PFSK-1 (cell line): ENCODE measurements at regions not wholly inside any gene's neighbourhood (a gene's known extent, or its start where the extent isn't known, plus 50 kb on each side); places are given as distances from the start of the nearest gene placed in this dataset.

Experiments
- FOXP2 ChIP-seq: optimal IDR thresholded peaks from 2 replicates; pipeline ENCODE3; 2011; ENCODE audit warnings: borderline replicate concordance, control low read depth, inconsistent platforms; ENCODE audit not compliant: insufficient read depth; ENCODE audit errors: extremely low read length, extremely low read depth
- POLR2AphosphoS5 ChIP-seq: IDR thresholded peaks from 2 replicates; pipeline ENCODE4 v1.6.1; 2012; ENCODE audit warnings: low read depth, mild to moderate bottlenecking, control low read depth, low read length, moderate library complexity
- REST ChIP-seq, 2 experiments: IDR thresholded peaks; 2 replicates each; pipeline versions ENCODE4 v1.6.1 to v1.8.0; 2011 to 2012; ENCODE audit warnings: low read depth in 2 of 2, low read length in 2 of 2, control low read depth in 1 of 2, inconsistent platforms in 1 of 2, mild to moderate bottlenecking in 1 of 2, moderate library complexity in 1 of 2; ENCODE audit not compliant: insufficient read depth in 1 of 2
- SIN3A ChIP-seq: IDR thresholded peaks from 2 replicates; pipeline ENCODE4 v1.6.1; 2012; ENCODE audit warnings: mild to moderate bottlenecking, low read length, moderate library complexity, borderline replicate concordance; ENCODE audit not compliant: insufficient read depth
- TAF1 ChIP-seq: IDR thresholded peaks from 2 replicates; pipeline ENCODE4 v1.6.1; 2012; ENCODE audit warnings: low read length, control low read depth, borderline replicate concordance; ENCODE audit not compliant: insufficient read depth

- TF ChIP-seq REST (IDR thresholded peaks at IDR 0.05; ENCODE audit: insufficient read depth in 1 of 2, low read depth in 2 of 2, low read length in 2 of 2) (no peak), FOXP2 (no peak), POLR2AphosphoS5 (no peak), TAF1 (no peak), SIN3A (no peak)
These were observed 121.2 kb upstream of the NPVF start for GRCh38 chr7:25349283-25350017.

GRCh38 chr7:25350041-25350440 is 121.8 kb upstream of the NPVF start:
- TF ChIP-seq REST (IDR thresholded peaks at IDR 0.05; ENCODE audit: insufficient read depth in 1 of 2, low read depth in 2 of 2, low read length in 2 of 2) (no peak), TAF1 (no peak), FOXP2 (no peak), POLR2AphosphoS5 (no peak), SIN3A (no peak)

GRCh38 chr7:25351761-25352160 is 123.5 kb upstream of the NPVF start:
- TF ChIP-seq SIN3A, result no peak

GRCh38 chr7:25353196-25353595 is 124.9 kb upstream of the NPVF start:
- TF ChIP-seq TAF1, result no peak
- no peak for TF ChIP-seq SIN3A
- TF ChIP-seq POLR2AphosphoS5, result no peak
- TF ChIP-seq REST (IDR thresholded peaks at IDR 0.05; ENCODE audit: insufficient read depth in 1 of 2, low read depth in 2 of 2, low read length in 2 of 2), result no peak
- no peak for TF ChIP-seq FOXP2

GRCh38 chr7:25353732-25354131 is 125.4 kb upstream of the NPVF start:
- TF ChIP-seq POLR2AphosphoS5 (no peak), REST (IDR thresholded peaks at IDR 0.05; ENCODE audit: insufficient read depth in 1 of 2, low read depth in 2 of 2, low read length in 2 of 2) (no peak), TAF1 (no peak), SIN3A (no peak), FOXP2 (no peak)
